H9 (cell line): ENCODE measurements at regions not wholly inside any gene's neighbourhood (a gene's known extent, or its start where the extent isn't known, plus 50 kb on each side); places are given as distances from the start of the nearest gene placed in this dataset.

ENCODE experiments used
- DNase-seq: peaks from one replicate; pipeline ENCODE4 v3.0.0-alpha.2; 2017
- H2AFZ ChIP-seq: one replicate; pipeline ENCODE4 v1.6.1; 2013; ENCODE audit warnings: mild to moderate bottlenecking, low read length, control low read depth, moderate library complexity
- H2AK5ac ChIP-seq: 2 replicates; pipeline ENCODE4 v1.6.1; 2013; ENCODE audit warnings: low read length, control low read depth, mixed read lengths; ENCODE audit not compliant: insufficient read length
- H2BK120ac ChIP-seq: one replicate; pipeline ENCODE4 v1.6.1; 2013; ENCODE audit warnings: low read depth, mild to moderate bottlenecking, low read length, control low read depth, inconsistent platforms; ENCODE audit not compliant: poor library complexity, severe bottlenecking
- H2BK12ac ChIP-seq: 2 replicates; pipeline ENCODE4 v1.6.1; 2013; ENCODE audit warnings: low read length, control low read depth, mixed read lengths, low read depth; ENCODE audit not compliant: insufficient read length
- H2BK15ac ChIP-seq: 2 replicates; pipeline ENCODE4 v1.6.1; 2013; ENCODE audit warnings: low read depth, low read length, control low read depth
- H2BK20ac ChIP-seq: one replicate; pipeline ENCODE4 v1.6.1; 2013; ENCODE audit warnings: low read depth, mild to moderate bottlenecking, low read length, control low read depth, inconsistent platforms; ENCODE audit not compliant: poor library complexity, severe bottlenecking
- H2BK5ac ChIP-seq: 2 replicates; pipeline ENCODE4 v1.6.1; 2013; ENCODE audit warnings: low read length, control low read depth, mixed read lengths; ENCODE audit not compliant: insufficient read length
- H3K14ac ChIP-seq: 2 replicates; pipeline ENCODE4 v1.6.1; 2013; ENCODE audit warnings: low read length, control low read depth; ENCODE audit not compliant: insufficient read depth
- H3K18ac ChIP-seq: 2 replicates; pipeline ENCODE4 v1.6.1; 2013; ENCODE audit warnings: low read depth, mild to moderate bottlenecking, mixed read lengths, low read length, control low read depth; ENCODE audit not compliant: insufficient read length
- H3K23ac ChIP-seq: 2 replicates; pipeline ENCODE4 v1.6.1; 2013; ENCODE audit warnings: low read length, control low read depth, mixed read lengths, low read depth; ENCODE audit not compliant: insufficient read length
- H3K23me2 ChIP-seq: 2 replicates; pipeline ENCODE4 v1.6.1; 2013; ENCODE audit warnings: low read depth, mild to moderate bottlenecking, mixed read lengths, low read length, control low read depth; ENCODE audit not compliant: insufficient read length, poor library complexity, severe bottlenecking
- H3K27ac ChIP-seq: 2 replicates; pipeline ENCODE4 v1.5.1; 2013; ENCODE audit warnings: low read length, control low read depth, mixed read lengths, low read depth; ENCODE audit not compliant: insufficient read length
- H3K27me3 ChIP-seq: 2 replicates; pipeline ENCODE4 v1.6.1; 2013; ENCODE audit warnings: low read length, control low read depth, inconsistent platforms; ENCODE audit not compliant: insufficient read depth
- H3K4ac ChIP-seq: 2 replicates; pipeline ENCODE4 v1.6.1; 2013; ENCODE audit warnings: low read depth, mild to moderate bottlenecking, control low read depth, inconsistent platforms, low read length, moderate library complexity
- H3K4me1 ChIP-seq: 2 replicates; pipeline ENCODE4 v1.6.1; 2013; ENCODE audit warnings: low read length, control low read depth, inconsistent platforms; ENCODE audit not compliant: insufficient read depth
- H3K4me2 ChIP-seq: 2 replicates; pipeline ENCODE4 v1.6.1; 2013; ENCODE audit warnings: low read length, control low read depth, mixed read lengths; ENCODE audit not compliant: insufficient read length, insufficient read depth
- H3K56ac ChIP-seq: 2 replicates; pipeline ENCODE4 v1.6.1; 2013; ENCODE audit warnings: low read depth, mild to moderate bottlenecking, mixed read lengths, low read length, control low read depth; ENCODE audit not compliant: insufficient read length
- H3K79me1 ChIP-seq: 2 replicates; pipeline ENCODE4 v1.6.1; 2013; ENCODE audit warnings: low read depth, mild to moderate bottlenecking, moderate library complexity, low read length, control low read depth, inconsistent platforms; ENCODE audit not compliant: insufficient read depth, poor library complexity, severe bottlenecking
- H3K79me2 ChIP-seq: 2 replicates; pipeline ENCODE4 v1.6.1; 2013; ENCODE audit warnings: low read length, control low read depth, inconsistent platforms; ENCODE audit not compliant: insufficient read depth
- H3K9ac ChIP-seq: 2 replicates; pipeline ENCODE4 v1.6.1; 2013; ENCODE audit warnings: low read length, control low read depth, mixed read lengths; ENCODE audit not compliant: insufficient read length; ENCODE audit errors: extremely low read depth
- H3K9me3 ChIP-seq: one replicate; pipeline ENCODE4 v1.6.1; 2013; ENCODE audit warnings: low read depth, low read length, inconsistent platforms; ENCODE audit not compliant: control insufficient read depth
- H3T11ph ChIP-seq: one replicate; pipeline ENCODE4 v1.6.1; 2013; ENCODE audit warnings: mild to moderate bottlenecking, low read length, control low read depth, inconsistent platforms
- H4K20me1 ChIP-seq: one replicate; pipeline ENCODE4 v1.6.1; 2013; ENCODE audit not compliant: control insufficient read depth, insufficient read length, insufficient read depth
- H4K5ac ChIP-seq: 2 replicates; pipeline ENCODE4 v1.6.1; 2013; ENCODE audit warnings: low read depth, mild to moderate bottlenecking, mixed read lengths, low read length, control low read depth; ENCODE audit not compliant: insufficient read length
- H4K8ac ChIP-seq: replicated peaks from 2 replicates; pipeline ENCODE4 v1.6.1; 2013; ENCODE audit warnings: low read length, control low read depth, mixed read lengths, low read depth; ENCODE audit not compliant: insufficient read length
- H4K91ac ChIP-seq: 2 replicates; pipeline ENCODE4 v1.6.1; 2013; ENCODE audit warnings: low read depth, mild to moderate bottlenecking, moderate library complexity, mixed read lengths, low read length, control low read depth; ENCODE audit not compliant: insufficient read length
- H3K27ac Mint-ChIP-seq, 3 experiments: 2 replicates in 2 of 3; 3 replicates in 1 of 3; pipeline ENCODE4 v1.8.0; 2020 to 2021; ENCODE audit warnings: mixed read lengths in 3 of 3, mild to moderate bottlenecking in 1 of 3, moderate library complexity in 1 of 3
- H3K27me3 Mint-ChIP-seq: 2 replicates; pipeline ENCODE4 v1.8.0; 2021; ENCODE audit warnings: low read depth, mild to moderate bottlenecking, moderate library complexity, mixed read lengths
- H3K36me3 Mint-ChIP-seq, 3 experiments: 2 replicates in 2 of 3; 3 replicates in 1 of 3; pipeline ENCODE4 v1.8.0; 2020 to 2021; ENCODE audit warnings: low read depth in 3 of 3, mixed read lengths in 3 of 3; ENCODE audit not compliant: insufficient read depth in 1 of 3
- H3K4me1 Mint-ChIP-seq, 2 experiments: 2 replicates each; pipeline ENCODE4 v1.8.0; 2020; ENCODE audit warnings: mixed read lengths in 2 of 2
- H3K4me3 Mint-ChIP-seq, 2 experiments: 2 replicates in 1 of 2; 3 replicates in 1 of 2; pipeline ENCODE4 v1.8.0; 2020 to 2021; ENCODE audit warnings: mild to moderate bottlenecking in 2 of 2, mixed read lengths in 2 of 2, moderate library complexity in 1 of 2
- H3K9me3 Mint-ChIP-seq, 2 experiments: 2 replicates in 1 of 2; 3 replicates in 1 of 2; pipeline ENCODE4 v1.8.0; 2020; ENCODE audit warnings: mild to moderate bottlenecking in 2 of 2, mixed read lengths in 2 of 2, moderate library complexity in 1 of 2
- CTCF ChIP-seq: fragments of 200-600 bp; sonication (generic); conservative IDR thresholded peaks from 3 replicates; pipeline ENCODE4 v1.8.0; 2021; ENCODE audit warnings: antibody characterized with exemption, mild to moderate bottlenecking
- WGBS: extraction: QIAGEN DNeasy Blood & Tissue Kit; methylation state at CpG from one replicate; pipeline ENCODE4 v1.1.7; 2013; ENCODE audit warnings: missing lambda C conversion rate, low lambda C conversion rate, mixed read lengths; ENCODE audit not compliant: insufficient read length; ENCODE audit errors: extremely low coverage; 5-methylcytosine and 5-hydroxymethylcytosine counted together

GRCh38 chr7:69539531-69539930 is 58.7 kb upstream of the AUTS2 start:
- H2AK5ac ChIP-seq, result no peak overlapping the region
- no peak overlapping the region for H3K4ac ChIP-seq
- no peak overlapping the region for H3K56ac ChIP-seq
- no peak overlapping the region for H3K4me2 ChIP-seq
- H2BK120ac ChIP-seq, result no peak overlapping the region
- no peak overlapping the region for H4K5ac ChIP-seq
- Mint-ChIP-seq H3K4me3 (no peak overlapping the region), H3K27ac (no peak overlapping the region), H3K4me1 (peaks cover 26 to 38% of the 10 kb centered on the region in 2 experiments), H3K36me3 (peaks cover 0 to 3% (median 0%) of the 10 kb centered on the region in 3 experiments; a peak in 1 of 7 replicates), H3K9me3 (peaks cover 0 to 2% of the 10 kb centered on the region in 2 experiments; a peak in 2 of 5 replicates), H3K27me3 (peaks cover 9% of the 10 kb centered on the region; the same call in 1 of the 2 replicates)
- H3K79me1 ChIP-seq, result no peaks in the 10 kb centered on the region
- no peak overlapping the region for H3K18ac ChIP-seq
- no peak overlapping the region for H4K8ac ChIP-seq
- H3K9me3 ChIP-seq, result no peaks in the 10 kb centered on the region
- no peaks in the 10 kb centered on the region for H3K27me3 ChIP-seq
- no peak overlapping the region for H2AFZ ChIP-seq
- H3K23me2 ChIP-seq, result no peaks in the 10 kb centered on the region
- no peak overlapping the region for H3K14ac ChIP-seq
- no peak overlapping the region for H3K23ac ChIP-seq
- H3K27ac ChIP-seq, result no peak overlapping the region
- H3K4me1 ChIP-seq, result peaks cover 2% of the 10 kb centered on the region; the same call in 1 of the 2 replicates
- H2BK20ac ChIP-seq, result no peak overlapping the region
- no peak overlapping the region for H2BK15ac ChIP-seq
- no CpG with 5 or more reads among the region's 4 CpGs for WGBS
- no peak overlapping the region for H3T11ph ChIP-seq
- no peaks in the 10 kb centered on the region for H4K20me1 ChIP-seq
- no peak for DNase-seq
- no peak overlapping the region for H3K9ac ChIP-seq
- no peaks in the 10 kb centered on the region for H3K79me2 ChIP-seq
- no peak overlapping the region for H4K91ac ChIP-seq
- no peak overlapping the region for H2BK12ac ChIP-seq
- TF ChIP-seq CTCF, result no peak
- no peak overlapping the region for H2BK5ac ChIP-seq
